ENCODE measurements at regions not wholly inside any gene's neighbourhood (a gene's known extent, or its start where the extent isn't known, plus 50 kb on each side); places are given as distances from the start of the nearest gene placed in this dataset.

- DNase-seq (ENCODE audit: low read depth in 3 of 3) = no peak
These were observed 394.7 kb upstream of the NOVA1 start for GRCh38 chr14:26992403-26993115.

DNA sequence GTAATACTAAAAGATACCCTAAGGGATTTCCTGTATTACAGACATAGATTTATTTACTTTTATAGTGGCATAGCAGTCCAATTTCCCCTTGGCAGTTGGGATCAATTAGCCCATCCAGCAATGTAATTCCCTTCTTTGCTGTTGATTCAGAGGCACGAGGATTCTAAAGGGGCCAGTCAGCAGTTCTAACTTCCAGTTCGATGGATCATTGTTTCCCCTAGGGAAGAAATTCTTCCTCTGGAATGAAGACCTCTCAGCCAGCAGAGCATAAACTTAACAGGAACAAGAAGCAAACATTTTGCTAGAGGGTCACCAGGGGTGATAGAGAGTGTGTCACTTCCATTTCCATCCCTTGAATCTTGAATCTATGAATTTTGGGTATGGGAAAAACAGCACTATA lies 395.7 kb upstream of the NOVA1 start:
- DNase-seq (ENCODE audit: low read depth in 3 of 3) = no peak

DNA sequence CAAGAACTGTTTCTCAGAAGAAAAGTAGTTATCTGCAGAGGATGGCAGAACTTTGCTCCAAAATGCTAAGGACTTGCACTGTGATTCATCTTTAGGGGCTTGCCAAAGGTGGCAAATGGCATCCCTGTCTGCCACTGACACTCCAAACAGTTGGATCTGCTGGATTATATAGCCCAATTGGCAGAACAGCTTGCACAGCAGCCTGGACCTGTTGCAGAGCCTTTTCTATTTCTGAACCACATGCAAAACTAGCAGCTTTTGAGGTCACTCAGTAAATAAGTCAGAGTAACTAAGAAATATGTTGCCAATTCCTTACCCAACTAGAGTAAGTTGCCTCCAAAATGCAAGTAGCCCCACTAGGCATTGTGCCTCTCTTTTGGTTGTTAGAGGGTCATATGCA lies 397.5 kb upstream of the NOVA1 start:
- DNase-seq (ENCODE audit: low read depth in 3 of 3) = no peak

- no peak for DNase-seq (ENCODE audit: low read depth in 3 of 3)
These were observed 398.4 kb upstream of the NOVA1 start for GRCh38 chr14:26996246-26996645.

- no peak for DNase-seq (ENCODE audit: low read depth in 3 of 3)
These were observed 404.3 kb upstream of the NOVA1 start for GRCh38 chr14:27002179-27002578.

DNA sequence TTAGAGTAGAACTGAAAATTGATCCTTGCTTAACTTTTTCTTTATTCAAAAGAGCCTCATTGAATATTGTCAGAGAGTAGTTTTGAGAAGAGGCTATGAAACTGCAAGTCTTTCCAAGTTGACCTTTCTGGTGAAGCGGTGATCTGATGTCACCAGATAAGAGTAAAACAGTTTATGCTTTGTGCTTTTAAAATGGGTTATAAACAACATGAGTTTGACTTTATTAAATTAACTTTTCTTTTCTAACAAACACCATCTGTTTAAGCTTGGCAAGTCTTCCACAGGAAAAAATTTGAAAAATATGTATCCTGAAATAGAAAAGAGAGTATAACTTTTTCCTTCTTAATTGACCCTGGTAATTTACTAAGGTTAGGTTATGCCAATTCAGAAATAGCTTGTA lies 408.7 kb upstream of the NOVA1 start:
- no peak for DNase-seq (ENCODE audit: low read depth in 3 of 3)

DNA sequence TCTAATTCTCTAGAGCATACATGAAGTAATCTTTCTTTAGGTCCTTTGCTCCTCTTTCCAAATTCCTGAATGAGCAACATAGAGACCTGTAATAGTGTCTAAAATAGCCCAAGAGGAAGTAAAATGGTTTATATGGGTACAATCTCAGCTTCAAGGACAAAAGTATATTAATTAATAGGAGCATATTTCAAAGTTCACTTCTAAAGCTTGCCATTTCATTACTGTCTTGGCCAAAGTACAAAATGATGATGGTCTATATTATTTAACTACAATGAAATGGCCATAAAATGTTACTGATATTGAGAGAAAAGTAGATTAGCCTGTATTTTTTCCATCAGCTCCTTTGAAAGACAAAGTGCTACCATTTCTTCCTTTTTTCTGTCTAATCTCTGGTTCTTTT lies 410.4 kb upstream of the NOVA1 start:
- no peak for DNase-seq (ENCODE audit: low read depth in 3 of 3)

- no peak for DNase-seq (ENCODE audit: low read depth in 3 of 3)
These were observed 414.8 kb upstream of the NOVA1 start for GRCh38 chr14:27012641-27013040.

DNA sequence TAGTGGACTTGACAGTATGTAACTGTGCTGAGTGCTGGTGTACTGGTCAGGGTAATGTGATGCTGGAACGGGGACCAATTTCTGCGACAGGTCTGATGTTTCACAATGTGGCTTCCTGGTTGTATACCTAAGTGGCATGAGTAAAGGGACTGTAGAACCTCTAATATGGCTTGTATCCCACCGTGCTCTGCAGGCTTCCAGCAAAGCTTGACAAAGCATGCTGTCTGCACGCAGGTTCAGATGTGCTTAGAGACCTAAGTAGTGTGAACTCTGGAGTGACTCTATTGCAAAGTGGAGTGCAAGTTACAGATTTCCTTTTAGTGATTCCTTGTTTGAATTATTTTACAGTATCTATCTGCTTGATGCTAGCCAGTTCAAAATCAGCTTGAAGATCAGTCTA lies 415.8 kb upstream of the NOVA1 start:
- no peak for DNase-seq (ENCODE audit: low read depth in 3 of 3)

DNA sequence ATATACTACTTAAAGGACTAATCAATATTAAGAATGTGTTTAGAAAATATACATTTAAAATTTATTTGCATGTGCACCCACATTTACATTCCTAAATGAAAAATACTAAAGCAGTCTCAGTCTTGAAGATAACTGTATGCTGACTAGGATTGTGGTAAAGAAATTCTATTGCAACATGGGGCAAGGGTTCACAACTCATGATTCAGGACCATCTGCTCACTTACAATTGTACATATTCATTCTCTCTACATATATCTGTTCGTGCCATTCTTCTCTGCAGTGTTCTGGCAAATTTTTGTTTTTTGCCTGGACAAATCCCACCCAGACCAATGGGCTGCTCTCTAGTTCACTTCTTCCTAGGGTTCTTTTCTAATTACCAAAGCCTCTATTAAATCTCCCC lies 417.2 kb upstream of the NOVA1 start:
- DNase-seq (ENCODE audit: low read depth in 3 of 3) = no peak

DNA sequence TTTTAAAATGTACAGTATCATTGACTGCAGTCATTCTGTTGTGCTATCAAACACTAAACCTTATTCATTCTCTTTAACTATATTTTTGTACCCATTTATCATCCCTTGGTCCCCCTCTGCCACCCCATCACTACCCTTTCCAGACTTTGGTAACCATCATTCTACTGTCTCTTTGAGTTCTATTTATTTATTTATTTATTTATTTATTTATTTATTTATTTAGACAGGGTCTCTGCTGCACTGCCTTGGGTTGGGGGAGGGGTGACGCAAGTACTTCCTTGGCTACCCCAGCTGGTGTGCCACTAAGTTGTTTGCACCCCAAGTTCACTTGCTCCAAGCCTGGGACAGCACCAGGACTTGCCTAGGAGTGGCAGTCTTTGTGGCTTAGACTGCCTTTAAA lies 427.8 kb upstream of the NOVA1 start:
- no peak for DNase-seq (ENCODE audit: low read depth in 3 of 3)

GRCh38 chr14:27026097-27026496 lies 428.3 kb upstream of the NOVA1 start:
- DNase-seq (ENCODE audit: low read depth in 3 of 3) = no peak

DNA sequence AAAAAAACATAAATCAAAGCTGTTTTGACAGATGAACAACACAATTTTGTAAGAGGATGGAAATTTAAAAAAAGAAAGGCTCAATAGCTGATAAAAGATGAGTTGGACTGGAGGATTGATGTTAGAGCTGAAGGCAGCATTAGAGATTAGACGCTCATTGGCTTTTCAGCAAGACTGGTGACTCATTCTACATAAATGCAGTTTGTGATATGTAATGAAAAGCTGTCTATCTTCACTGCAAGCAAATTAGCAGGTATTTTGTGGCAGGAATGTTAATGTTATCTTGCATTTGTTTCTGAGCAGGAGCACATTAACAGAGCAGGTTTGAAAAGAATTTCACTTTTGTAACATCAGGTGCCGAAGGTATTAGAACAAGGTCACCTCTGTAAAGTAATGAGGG lies 442.7 kb upstream of the NOVA1 start:
- DNase-seq (ENCODE audit: low read depth in 3 of 3) = no peak

DNA sequence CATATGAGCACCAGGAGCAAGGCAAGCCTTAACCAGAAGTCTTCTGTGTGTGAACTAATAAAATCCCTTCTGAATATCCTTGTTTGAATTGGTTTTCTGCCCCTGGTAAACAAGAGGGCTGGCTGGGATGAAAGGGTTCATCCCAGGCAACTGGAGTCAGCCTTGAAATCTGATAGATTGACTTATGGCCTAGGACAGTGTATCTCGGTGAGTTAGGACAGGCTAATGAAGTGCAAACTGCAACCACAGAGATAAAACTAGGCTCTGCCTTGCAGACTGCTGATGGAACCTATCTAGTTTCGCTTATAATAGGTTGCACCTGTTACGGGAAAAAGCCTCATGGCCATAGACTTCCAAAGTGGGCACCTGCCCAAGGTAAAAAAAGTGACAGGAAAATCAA lies 451.9 kb upstream of the NOVA1 start:
- no peak for DNase-seq (ENCODE audit: low read depth in 3 of 3)

DNA sequence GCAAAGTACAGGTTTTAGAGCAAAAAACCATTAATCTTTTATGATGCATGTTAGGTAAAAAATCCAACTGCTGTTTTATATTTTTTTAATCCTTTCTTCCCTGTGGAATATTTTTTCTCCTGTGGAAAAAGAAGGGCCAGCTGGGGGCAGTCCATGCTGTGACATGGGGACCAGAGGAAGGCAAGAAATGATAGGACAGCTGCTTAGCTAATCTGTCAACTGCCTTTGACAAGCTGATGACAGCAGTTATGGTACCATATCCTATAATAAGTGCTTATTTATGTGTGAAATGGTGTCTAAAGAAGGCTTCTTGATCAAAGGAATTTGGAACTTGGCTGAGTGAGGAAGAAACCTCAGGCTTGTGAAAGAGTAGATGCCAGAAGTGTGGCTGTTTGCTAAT lies 452.4 kb upstream of the NOVA1 start:
- DNase-seq (ENCODE audit: low read depth in 3 of 3) = no peak

GRCh38 chr14:27056586-27056985 lies 458.8 kb upstream of the NOVA1 start:
- DNase-seq (ENCODE audit: low read depth in 3 of 3) = no peak

GRCh38 chr14:27061299-27061698 lies 463.5 kb upstream of the NOVA1 start:
- DNase-seq (ENCODE audit: low read depth in 3 of 3) = no peak

DNA sequence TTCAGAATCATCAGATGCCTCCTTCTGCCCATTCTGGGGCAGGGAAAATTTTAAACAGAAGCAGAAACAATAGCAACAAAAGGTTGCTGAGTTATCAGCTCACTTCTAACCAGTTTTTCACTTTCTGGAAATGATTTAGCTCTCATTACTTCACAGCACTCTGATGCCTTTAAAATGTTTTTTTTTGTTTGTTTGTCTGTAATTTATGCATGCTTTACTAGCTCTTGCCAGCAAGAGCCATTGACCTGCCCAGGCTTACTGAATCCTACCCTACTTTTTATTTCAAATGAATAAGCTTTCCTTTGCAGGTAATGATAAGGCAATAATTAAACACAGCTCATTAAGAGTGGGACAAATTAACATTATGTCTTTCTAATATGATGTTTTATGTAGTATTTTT lies 466.1 kb upstream of the NOVA1 start:
- DNase-seq (ENCODE audit: low read depth in 3 of 3) = no peak

DNA sequence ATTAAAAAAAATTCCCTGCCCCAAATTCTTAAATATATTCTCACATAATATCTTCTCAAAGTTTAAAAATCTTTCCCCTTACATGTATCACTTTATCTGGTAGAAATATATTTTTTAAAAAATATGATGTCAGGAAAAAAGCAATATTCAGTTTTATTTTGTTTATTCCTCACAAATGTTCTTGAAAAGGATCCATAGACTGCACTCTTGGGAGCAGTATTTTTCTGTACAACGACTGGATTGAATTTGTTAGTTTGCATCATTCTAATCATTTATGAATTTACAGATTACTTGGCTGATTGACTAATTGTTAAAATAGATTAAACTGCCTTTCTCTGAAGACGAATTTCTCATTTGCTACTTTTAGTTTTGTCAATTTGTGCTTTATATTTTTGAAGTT lies 468.1 kb upstream of the NOVA1 start:
- no peak for DNase-seq (ENCODE audit: low read depth in 3 of 3)

GRCh38 chr14:27067961-27068360 lies 470.1 kb upstream of the NOVA1 start:
- no peak for DNase-seq (ENCODE audit: low read depth in 3 of 3)

- DNase-seq (ENCODE audit: low read depth in 3 of 3) = no peak
These were observed 474.8 kb upstream of the NOVA1 start for GRCh38 chr14:27072589-27072988.

GRCh38 chr14:27075503-27075902 lies 477.7 kb upstream of the NOVA1 start:
- DNase-seq (ENCODE audit: low read depth in 3 of 3) = no peak

- no peak for DNase-seq (ENCODE audit: low read depth in 3 of 3)
These were observed 479.4 kb upstream of the NOVA1 start for GRCh38 chr14:27077214-27077613.

DNA sequence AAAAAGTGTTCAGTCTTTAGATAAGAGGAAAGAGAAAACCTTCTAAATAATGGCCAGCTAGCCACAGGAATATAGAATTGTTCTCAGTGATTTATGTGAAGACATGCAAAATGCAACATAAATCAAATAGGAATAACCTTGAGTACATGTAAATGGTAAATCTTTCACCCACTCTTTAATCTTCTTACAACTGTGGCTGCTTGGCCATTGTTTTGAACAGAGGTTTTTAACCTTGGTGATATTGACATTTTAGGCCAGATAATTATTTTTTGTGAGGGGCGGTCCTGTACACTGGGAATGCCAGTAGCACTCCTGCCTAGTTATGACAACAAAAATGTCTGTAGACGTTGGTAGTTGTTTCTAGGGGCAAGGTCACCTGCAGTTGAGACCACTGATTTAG lies 479.9 kb upstream of the NOVA1 start:
- DNase-seq (ENCODE audit: low read depth in 3 of 3) = no peak

Measured in stimulated activated CD4-positive, alpha-beta T cell treated with anti-CD3 and anti-CD28 coated beads, TNF-alpha, amount 100 ng/mL, for 24 hours (primary cell).